HG03575 (cell line): ENCODE measurements at regions not wholly inside any gene's neighbourhood (a gene's known extent, or its start where the extent isn't known, plus 50 kb on each side); places are given as distances from the start of the nearest gene placed in this dataset.

Experiments
- ATAC-seq: cut with Tn5 transposase; IDR thresholded peaks from one replicate; pipeline ENCODE4 v1.9.1; 2021; ENCODE audit not compliant: unreplicated experiment, insufficient number of reproducible peaks, low FRiP score; ENCODE audit errors: extremely low read depth

GRCh38 chr5:28743025-28743715 is 1704.8 kb upstream of the CDH9 start:
- ATAC-seq: no peak

GRCh38 chr5:28737682-28738081 is 1699.3 kb upstream of the CDH9 start:
- ATAC-seq: no peak

DNA sequence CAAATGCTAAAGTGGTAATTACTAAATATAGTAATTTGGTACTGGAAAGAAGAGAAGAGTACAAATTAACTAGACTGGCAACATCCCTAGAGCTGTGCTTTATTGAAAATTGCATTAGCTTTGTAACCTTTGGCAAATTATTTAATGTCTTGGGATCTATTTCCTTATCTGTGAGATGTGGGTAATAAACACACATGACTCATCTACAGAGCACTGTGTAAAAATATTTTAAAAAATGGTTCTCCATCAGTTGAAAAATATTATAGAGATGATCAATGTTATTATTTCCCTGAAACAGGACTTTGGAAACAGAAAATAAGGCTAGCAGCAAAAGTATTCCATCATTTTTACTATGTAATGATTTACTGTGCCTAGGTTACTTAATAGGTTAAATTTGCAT is 1698.8 kb upstream of the CDH9 start:
- no peak for ATAC-seq

- ATAC-seq: no peak
These were observed 1696.0 kb upstream of the CDH9 start for GRCh38 chr5:28734396-28734795.

GRCh38 chr5:28729067-28729466 is 1690.7 kb upstream of the CDH9 start:
- no peak for ATAC-seq

GRCh38 chr5:28726815-28727214 is 1688.4 kb upstream of the CDH9 start:
- ATAC-seq: no peak

DNA sequence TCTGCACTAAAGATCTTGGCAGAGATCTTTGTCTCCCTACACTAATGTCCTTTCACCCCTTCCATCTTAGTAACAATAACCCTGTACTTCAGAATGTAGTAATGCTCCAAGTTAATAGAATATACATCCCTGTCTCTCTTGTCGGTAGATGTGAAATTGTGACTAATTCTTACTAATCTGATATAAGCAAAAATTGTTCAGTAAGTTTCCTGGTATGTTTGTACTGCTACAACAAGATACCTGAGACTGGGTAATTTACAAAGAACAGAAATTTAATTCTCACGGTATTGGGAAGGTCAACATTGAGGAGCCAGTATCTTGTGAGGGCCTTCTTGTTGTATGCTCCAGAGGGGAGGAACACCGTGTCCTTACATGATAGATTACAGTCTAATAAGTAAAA is 1686.6 kb upstream of the CDH9 start:
- ATAC-seq: no peak

DNA sequence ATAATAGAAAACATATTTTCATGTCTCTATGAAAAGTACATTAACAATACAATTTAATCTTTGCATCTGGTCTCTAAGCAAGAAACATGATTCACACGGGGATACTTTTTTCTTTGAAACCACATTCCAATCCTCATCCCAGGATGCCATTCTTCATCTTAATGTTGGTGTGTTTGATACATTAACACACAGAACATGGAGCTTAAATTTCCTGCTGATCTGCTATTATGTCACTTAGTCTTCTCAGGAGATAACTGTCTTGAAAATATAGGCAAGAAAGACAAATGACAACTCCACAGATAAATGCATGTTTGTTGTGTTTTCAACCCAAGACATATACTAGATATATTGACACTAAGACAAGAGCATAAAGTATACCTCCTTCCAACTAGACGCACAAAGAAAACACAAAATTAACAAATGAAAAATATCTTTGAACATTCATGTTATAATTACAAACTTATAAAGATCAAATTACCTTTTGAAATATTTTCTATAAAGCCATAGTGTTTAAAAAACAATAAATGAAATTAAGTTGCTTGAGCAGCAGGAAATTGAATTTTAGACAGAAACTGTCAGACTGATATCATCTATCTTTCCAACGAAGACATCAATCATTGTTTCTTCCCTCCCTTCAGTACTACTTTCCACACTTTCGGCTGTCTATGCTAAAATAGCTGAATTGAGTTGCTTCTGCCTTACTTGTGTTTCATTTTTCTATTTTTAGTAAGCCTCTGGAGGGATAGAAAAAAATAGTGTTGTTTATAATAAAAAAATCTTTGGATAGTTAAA is 1676.7 kb upstream of the CDH9 start:
- no peak for ATAC-seq

- no peak for ATAC-seq
These were observed 1672.0 kb upstream of the CDH9 start for GRCh38 chr5:28710360-28710759.

DNA sequence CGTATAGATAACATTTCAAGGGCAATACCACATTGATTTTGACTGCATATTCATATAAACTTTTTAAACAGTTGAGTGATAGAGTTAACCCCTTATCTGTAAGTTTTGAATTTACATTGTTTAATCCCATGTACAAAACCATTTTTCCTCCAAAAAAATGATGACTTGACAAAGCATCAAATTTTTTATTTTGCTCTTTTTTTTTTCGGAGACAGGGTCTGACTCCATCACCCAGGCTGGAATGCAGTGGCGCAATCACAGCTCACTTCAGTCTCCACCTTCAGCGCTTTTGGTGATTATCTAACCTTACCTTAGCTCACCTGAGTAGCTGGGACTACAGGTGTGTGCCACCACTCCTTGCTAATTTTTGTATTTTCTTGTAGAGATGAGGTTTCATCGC is 1670.1 kb upstream of the CDH9 start:
- ATAC-seq: no peak

- no peak for ATAC-seq
These were observed 1669.3 kb upstream of the CDH9 start for GRCh38 chr5:28707706-28708105.

DNA sequence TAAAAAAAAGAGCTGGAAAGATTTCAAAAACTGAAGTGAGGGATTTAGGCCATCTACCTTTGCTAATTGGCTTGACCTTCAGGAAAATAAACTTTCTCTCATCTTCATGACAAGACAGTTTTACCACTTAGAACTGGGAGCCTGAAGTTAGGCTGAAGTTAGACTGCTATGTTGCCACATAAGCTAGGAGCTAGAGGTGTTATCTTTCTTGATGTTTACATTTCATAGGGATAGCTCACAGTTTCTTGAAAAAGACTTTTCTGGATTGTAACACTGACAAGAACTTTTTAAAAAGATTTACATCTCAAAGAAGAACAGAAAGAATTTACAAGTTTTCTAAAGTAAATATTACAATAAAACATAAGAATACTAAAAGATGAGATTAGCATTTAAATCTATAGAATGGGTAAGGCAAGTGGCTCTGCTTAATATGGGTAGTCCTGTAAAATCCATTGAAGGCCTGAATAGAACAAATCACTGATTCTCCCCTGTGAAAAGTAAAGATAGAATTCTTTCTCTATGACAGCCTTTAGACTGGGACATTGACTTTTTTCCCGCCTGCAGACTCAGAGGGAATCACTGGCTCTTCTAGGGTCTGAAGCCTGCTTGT is 1665.4 kb upstream of the CDH9 start:
- ATAC-seq: no peak

DNA sequence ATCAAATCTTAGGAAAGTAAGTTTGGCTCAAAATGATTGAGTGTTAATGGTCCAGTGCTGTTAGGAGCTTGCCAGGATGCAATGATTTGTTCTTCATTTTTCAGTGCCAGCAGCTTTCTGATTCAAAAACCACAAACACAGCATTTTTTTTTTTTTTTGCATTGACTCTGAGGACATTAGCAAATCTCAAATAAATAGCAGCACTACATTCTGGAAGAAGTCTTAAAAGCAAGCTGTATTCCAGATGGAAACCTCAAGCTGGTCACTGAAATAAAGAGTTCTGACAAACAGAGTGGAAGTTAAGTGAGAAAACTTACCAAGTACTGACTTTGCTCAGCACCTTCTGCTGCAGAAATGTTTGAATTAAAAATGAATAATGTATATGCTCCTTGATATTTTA is 1653.1 kb upstream of the CDH9 start:
- no peak for ATAC-seq

DNA sequence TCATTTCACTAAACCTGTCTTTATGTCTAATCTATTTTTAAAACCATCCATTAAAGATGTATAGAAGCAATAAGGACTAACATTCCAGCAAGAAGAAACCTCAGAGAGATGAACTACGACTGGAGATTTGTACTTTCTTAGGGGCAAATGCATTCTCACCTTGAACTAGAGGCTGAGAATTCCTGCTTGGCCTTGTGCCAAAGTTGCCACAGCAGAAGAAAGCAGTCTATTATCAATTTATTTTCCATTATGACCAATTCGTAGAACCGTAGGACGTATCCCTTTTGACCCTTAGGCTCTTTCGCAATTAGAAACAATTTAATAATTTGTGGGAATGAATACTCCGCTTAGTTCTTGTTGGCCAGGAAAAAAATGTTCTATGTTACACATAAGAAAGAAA is 1647.4 kb upstream of the CDH9 start:
- ATAC-seq: no peak

GRCh38 chr5:28678899-28679298 is 1640.5 kb upstream of the CDH9 start:
- ATAC-seq: no peak

- no peak for ATAC-seq
These were observed 1627.7 kb upstream of the CDH9 start for GRCh38 chr5:28666110-28666509.

GRCh38 chr5:28648108-28648507 is 1609.7 kb upstream of the CDH9 start:
- ATAC-seq: no peak

- no peak for ATAC-seq
These were observed 1594.2 kb upstream of the CDH9 start for GRCh38 chr5:28632607-28633006.

DNA sequence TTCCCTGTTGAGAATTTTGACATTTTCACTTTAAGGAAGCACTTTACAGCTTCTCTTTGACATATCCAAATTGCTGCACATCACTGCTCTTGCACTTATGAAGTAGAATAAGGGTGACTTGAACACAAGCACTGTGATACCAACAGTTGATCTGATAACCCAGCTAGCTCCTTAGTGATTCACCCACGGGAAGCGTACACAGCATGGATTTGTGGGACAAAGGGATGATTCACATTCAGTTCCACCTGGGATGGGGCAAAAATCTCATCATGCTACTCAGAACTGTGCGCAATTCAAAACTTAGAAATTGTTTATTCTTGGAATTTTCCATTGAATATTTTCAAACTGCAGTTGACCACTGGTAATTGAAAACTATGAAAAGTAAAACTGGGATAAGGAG is 1565.5 kb upstream of the CDH9 start:
- ATAC-seq: no peak

DNA sequence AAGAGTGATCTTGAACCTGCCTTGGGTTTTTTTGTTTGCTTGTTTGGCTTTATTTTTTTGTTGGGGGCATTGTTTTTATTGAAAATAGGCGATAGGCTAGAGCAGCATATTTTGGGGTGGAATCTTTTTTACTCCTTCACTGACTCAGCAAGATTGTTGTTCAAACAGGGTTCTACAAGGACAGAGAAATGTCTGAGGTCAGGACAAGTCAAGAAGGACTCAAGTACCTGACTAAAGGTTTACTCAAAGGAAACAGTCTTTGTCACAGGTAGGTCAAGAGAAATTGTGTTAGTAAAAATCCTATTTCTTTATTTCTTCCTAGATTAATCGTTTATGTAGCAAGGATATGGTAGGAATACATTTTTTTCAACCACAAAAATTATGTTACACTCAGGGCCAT is 1564.0 kb upstream of the CDH9 start:
- ATAC-seq: no peak
